Muscle of leg (tissue), 3 donors: ENCODE measurements at regions not wholly inside any gene's neighbourhood (a gene's known extent, or its start where the extent isn't known, plus 50 kb on each side); places are given as distances from the start of the nearest gene placed in this dataset.
A peak's percentile ranks its signal among the peaks of the same experiment; 100 is the strongest.
"Not testable (repeated sequence)": the region's sequence is repeated elsewhere in the genome, so short reads cannot be mapped to it uniquely, and the experiment has no call there.

ENCODE experiments used
- DNase-seq: peaks from one replicate; pipeline ENCODE4 v3.0.0; 2013
- H3K27ac ChIP-seq: one replicate; pipeline ENCODE4 v1.5.1; 2013; ENCODE audit warnings: mild to moderate bottlenecking, low read length, control low read depth
- H3K27me3 ChIP-seq: one replicate; pipeline ENCODE4 v1.6.1; 2013; ENCODE audit warnings: low read length; ENCODE audit not compliant: control insufficient read depth, insufficient read depth
- H3K36me3 ChIP-seq: one replicate; pipeline ENCODE4 v1.6.1; 2013; ENCODE audit warnings: low read length; ENCODE audit not compliant: control insufficient read depth, insufficient read depth
- H3K4me1 ChIP-seq: one replicate; pipeline ENCODE4 v1.6.1; 2013; ENCODE audit warnings: low read length; ENCODE audit not compliant: control insufficient read depth, insufficient read depth
- H3K4me3 ChIP-seq: one replicate; pipeline ENCODE4 v1.5.1; 2013; ENCODE audit warnings: low read length, control low read depth
- H3K9me3 ChIP-seq: replicated peaks from 2 replicates; pipeline ENCODE4 v1.6.1; 2013; ENCODE audit warnings: low read depth, low read length; ENCODE audit not compliant: control insufficient read depth
- WGBS: methylation state at CpG from one replicate; pipeline ENCODE4 v1.1.5; 2013; ENCODE audit warnings: missing lambda C conversion rate; ENCODE audit not compliant: insufficient coverage; 5-methylcytosine and 5-hydroxymethylcytosine counted together

DNA sequence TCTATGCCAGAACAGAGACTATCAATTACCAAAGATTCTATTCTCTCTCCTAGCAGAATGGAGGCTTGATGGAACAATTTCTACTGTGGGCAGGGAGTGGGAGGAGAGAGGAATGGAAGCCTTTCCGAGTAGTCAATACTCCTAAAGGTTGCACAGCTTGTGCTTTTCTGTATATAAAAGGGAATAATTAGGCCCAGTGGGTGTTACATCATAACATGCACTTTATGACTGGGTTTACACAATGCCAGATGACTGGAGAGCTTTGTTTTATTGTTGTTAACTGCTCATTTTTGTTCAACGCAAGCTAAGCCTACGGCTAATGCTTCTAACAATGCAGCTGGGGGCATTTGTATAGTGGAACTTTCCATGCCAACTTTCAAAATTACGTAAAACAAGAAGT lies 2237.9 kb upstream of the RAG2 start:
- Histone ChIP-seq H3K27ac (no peak overlapping the region), H3K4me3 (no peak overlapping the region), H3K36me3 (no peaks in the 10 kb centered on the region), H3K27me3 (no peaks in the 10 kb centered on the region), H3K4me1 (no peaks in the 10 kb centered on the region), H3K9me3 (no peaks in the 10 kb centered on the region)
- WGBS, result no CpG with 5 or more reads among the region's 4 CpGs
- DNase-seq, result peak; percentile 27

DNA sequence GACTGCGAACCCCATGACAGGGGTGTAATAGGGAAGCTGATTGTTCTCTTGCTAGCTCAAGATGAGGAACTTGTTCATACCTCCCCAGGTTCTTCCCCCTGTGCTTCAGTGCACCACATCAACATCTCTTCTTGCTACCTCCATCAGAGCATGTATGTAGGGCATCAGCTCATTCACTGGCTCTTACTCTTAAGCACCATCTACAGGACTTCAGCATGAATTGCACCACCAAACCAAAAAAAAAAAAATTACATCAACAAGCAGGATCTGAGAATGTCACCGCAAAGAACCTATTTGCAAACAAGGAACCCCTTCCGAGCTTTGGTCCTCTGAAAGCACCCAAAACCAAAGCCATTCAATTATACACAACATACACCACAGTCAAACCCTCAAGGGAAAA lies 2226.5 kb upstream of the RAG2 start:
- WGBS, result 80% methylated on average over 1 of the region's 3 CpGs
- no peaks in the 10 kb centered on the region for H3K27me3 ChIP-seq
- DNase-seq, result no peak
- no peak overlapping the region for H3K27ac ChIP-seq
- H3K4me3 ChIP-seq, result no peak overlapping the region
- H3K9me3 ChIP-seq, result peaks cover 12% of the 10 kb centered on the region
- no peaks in the 10 kb centered on the region for H3K4me1 ChIP-seq
- no peaks in the 10 kb centered on the region for H3K36me3 ChIP-seq

DNA sequence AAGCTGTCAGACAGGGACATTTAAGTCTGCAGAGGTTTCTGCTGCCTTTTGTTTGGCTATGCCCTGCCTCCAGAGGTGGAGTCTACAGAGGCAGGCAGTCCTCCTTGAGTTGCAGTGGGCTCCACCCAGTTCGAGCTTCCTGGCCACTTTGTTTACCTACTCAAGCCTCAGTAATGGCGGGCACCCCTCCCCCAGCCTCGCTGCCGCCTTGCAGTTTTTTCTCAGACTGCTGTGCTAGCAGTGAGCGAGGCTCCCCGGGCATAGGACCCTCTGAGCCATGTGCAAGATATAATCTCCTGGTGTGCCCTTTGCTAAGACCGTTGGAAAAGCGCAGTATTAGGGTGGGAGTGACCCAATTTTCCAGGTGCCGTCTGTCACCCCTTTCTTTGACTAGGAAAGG lies 2223.8 kb upstream of the RAG2 start:
- not testable (repeated sequence) for H3K9me3 ChIP-seq, H3K4me1 ChIP-seq, H3K27me3 ChIP-seq, H3K36me3 ChIP-seq, DNase-seq, H3K27ac ChIP-seq, H3K4me3 ChIP-seq
- 100% methylated on average over 5 of the region's 9 CpGs for WGBS

DNA sequence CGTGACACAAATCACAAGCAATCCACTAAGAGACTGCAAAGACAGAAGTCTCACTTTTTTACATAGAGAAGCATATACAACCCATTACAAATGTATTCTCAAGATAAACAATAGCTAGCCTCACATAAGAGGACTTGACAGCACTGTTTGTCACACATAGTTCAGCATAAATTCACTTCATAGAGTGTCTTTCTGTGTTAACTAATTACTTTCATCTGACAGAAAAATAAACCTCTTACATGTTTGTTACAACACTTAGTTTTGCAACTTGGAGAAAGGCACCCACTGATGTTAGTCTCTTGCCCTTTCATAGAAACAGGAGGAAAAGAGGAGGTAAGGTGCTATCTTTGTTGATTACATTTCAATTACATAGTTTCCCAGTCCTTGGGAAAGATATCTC lies 2221.9 kb upstream of the RAG2 start:
- Histone ChIP-seq H3K4me1 (no peaks in the 10 kb centered on the region), H3K36me3 (no peaks in the 10 kb centered on the region), H3K4me3 (no peak overlapping the region), H3K27me3 (no peaks in the 10 kb centered on the region), H3K27ac (no peak overlapping the region), H3K9me3 (peaks cover 2% of the 10 kb centered on the region)
- no peak for DNase-seq
- no CpG with 5 or more reads among the region's 1 CpG for WGBS

DNA sequence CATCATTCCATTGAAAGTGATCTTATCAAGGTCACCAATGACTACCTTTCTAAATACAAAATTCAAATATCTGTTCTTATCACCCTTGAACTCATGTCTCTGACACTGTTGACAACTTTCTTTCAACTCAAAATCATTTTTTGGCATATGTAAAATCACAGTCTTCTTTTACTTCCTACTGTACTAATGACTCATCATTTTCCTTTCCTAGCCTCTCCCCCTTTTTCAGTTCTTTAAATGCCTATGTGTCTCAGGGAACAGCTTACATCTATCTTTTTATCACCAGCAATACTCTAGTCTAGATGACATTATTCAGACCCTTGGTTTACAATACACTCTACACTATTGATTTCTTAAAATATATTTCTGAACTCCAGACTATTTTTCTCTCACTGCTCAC lies 2220.7 kb upstream of the RAG2 start:
- Histone ChIP-seq H3K9me3 (no peaks in the 10 kb centered on the region), H3K27me3 (no peaks in the 10 kb centered on the region), H3K36me3 (no peaks in the 10 kb centered on the region), H3K4me1 (no peaks in the 10 kb centered on the region), H3K27ac (no peak overlapping the region), H3K4me3 (no peak overlapping the region)
- no peak for DNase-seq

DNA sequence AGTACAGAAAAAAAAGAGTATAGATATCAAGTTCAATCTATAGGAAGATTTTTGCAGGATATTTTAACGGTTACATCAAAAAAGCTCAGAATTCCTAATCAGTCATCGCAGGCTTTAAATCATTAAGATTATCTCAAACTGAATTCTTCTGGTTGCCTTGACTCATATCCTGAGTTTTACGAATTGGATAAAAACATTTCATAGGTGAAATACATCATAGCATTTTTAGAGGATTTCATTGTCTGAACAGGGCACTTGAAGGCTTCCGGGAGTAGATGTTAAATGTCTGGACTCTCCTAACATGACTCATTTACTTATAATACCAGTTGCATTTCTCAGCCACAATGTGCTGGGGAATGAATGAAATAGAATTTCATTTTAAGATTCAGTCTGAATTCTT lies 2216.6 kb upstream of the RAG2 start:
- no peak for DNase-seq
- Histone ChIP-seq H3K27ac (no peak overlapping the region), H3K9me3 (peaks cover 2% of the 10 kb centered on the region), H3K27me3 (no peaks in the 10 kb centered on the region), H3K4me3 (no peak overlapping the region), H3K36me3 (no peaks in the 10 kb centered on the region), H3K4me1 (no peaks in the 10 kb centered on the region)
- WGBS, result no CpG with 5 or more reads among the region's 4 CpGs

DNA sequence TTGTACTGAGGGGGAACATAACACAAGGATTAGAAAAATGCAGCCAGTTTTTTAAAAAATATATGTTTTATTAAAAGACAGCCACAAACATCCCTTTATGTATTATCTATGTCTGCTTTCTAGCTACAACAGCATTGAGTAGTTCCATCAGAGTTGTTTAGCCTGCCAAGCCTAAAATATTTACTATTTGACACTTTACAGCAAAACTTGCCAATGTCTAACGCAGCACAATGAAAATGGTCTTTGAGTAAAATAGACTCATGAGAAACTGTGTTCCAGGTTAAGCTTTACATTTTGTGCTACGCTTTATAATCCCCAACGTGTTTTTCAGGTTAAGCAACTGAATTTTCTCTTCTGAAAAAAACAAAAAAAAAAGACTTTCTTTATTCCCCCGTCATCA lies 2211.5 kb upstream of the RAG2 start:
- no peak overlapping the region for H3K27ac ChIP-seq
- no peaks in the 10 kb centered on the region for H3K4me1 ChIP-seq
- peak; percentile 71 for DNase-seq
- H3K36me3 ChIP-seq, result no peaks in the 10 kb centered on the region
- no peak overlapping the region for H3K4me3 ChIP-seq
- H3K27me3 ChIP-seq, result no peaks in the 10 kb centered on the region
- H3K9me3 ChIP-seq, result peaks cover 2% of the 10 kb centered on the region
- WGBS, result no CpG with 5 or more reads among the region's 4 CpGs

DNA sequence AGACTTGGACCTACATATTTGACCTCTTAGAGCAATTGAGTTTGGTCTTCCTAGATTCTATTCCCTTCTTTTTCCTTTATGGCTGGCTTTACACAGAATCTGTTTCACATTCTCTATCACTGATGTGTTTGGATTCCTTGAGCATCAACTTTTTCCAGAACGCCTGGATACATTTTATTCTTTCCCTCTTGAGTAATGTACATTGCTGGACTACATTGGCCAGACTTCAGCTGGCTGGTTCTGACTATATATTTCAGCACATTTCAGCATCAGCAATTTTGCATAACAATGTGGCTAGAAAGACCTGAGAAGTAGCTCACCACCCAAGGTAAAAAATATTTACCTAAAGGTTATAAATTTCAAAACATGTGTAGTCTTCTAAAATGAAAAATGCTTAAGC lies 2198.2 kb upstream of the RAG2 start:
- no peaks in the 10 kb centered on the region for H3K4me1 ChIP-seq
- no peaks in the 10 kb centered on the region for H3K27me3 ChIP-seq
- no peaks in the 10 kb centered on the region for H3K36me3 ChIP-seq
- DNase-seq, result peak; percentile 95
- whole genome bisulfite sequencing, result 50% methylated on average over 1 of the region's 1 CpG
- no peak overlapping the region for H3K27ac ChIP-seq
- H3K4me3 ChIP-seq, result no peak overlapping the region
- no peaks in the 10 kb centered on the region for H3K9me3 ChIP-seq

DNA sequence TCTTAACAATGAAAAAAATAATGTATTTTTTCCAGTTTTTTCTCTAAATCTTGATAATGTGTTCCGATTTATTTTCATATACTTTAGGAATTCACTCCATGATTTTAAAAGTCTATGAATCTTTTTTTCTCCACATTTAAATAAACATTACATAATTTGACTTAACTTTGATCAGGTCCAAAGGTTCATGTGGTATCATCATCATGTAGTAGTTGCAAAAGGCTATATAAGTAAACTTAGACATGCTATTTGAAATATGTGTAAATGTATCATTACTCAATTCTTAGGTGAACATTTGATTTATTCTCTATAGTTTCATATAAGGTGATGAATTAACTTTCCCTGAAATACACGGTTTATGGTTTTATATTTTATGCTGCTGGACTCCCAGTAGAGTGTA lies 2197.0 kb upstream of the RAG2 start:
- no peaks in the 10 kb centered on the region for H3K27me3 ChIP-seq
- H3K9me3 ChIP-seq, result no peaks in the 10 kb centered on the region
- DNase-seq, result no peak
- H3K36me3 ChIP-seq, result no peaks in the 10 kb centered on the region
- H3K4me3 ChIP-seq, result no peak overlapping the region
- no peaks in the 10 kb centered on the region for H3K4me1 ChIP-seq
- no CpG with 5 or more reads among the region's 2 CpGs for WGBS
- no peak overlapping the region for H3K27ac ChIP-seq

DNA sequence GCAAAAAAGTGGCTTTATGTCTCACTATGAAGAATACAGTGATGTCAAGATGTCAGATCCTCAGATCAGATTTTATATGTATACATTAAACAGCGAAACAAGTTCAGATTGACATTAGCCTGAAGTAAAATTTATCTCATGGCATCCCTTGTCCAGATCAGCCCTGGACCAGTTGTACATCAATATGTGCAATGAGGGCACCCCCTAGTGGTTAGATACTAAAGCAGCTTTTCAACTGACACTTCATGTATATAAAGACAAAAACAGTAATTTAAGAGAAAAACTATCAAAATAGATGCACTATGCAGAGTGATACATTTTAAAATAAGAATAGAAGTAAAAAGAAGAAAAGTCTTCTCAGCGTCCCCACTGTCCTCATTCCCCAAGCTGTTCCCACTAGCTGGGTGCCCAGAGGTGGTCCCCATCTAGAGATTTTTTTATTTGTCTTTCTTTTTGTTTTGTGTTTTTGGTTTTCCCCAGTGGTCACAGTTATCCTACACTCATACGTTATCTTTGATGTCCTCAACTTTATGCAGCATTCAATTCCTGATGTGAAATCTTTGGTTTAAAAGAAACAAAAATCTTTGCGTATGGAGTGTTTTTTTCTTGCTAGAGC lies 2193.4 kb upstream of the RAG2 start:
- Histone ChIP-seq H3K36me3 (no peaks in the 10 kb centered on the region), H3K27ac (no peak overlapping the region), H3K4me1 (no peaks in the 10 kb centered on the region), H3K4me3 (no peak overlapping the region), H3K27me3 (no peaks in the 10 kb centered on the region), H3K9me3 (no peaks in the 10 kb centered on the region)
- 20% methylated on average over 1 of the region's 4 CpGs for WGBS
- DNase-seq, result peak; percentile 80

DNA sequence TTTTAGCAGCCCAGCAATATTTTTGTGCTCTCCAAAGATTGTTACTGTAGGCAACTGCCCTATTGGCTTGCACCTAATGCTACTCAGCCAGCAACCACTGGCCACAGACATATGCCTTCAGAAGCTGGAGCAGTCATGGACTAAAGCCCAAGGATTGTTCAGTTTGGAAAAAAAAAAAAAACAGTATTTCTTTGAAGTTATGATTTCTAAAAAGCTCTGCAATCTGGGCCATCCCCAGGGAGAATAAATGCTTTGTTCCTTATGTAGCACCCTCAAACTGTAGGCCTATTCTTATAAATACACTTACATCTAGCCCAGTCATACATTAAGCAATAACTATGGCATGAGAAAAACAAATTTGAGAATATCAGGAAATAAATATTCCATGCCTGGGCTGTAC lies 2190.5 kb upstream of the RAG2 start:
- peak; percentile 14 for DNase-seq
- Histone ChIP-seq H3K36me3 (no peaks in the 10 kb centered on the region), H3K4me1 (no peaks in the 10 kb centered on the region), H3K4me3 (no peak overlapping the region), H3K27ac (no peak overlapping the region), H3K27me3 (no peaks in the 10 kb centered on the region), H3K9me3 (no peaks in the 10 kb centered on the region)
